Upper lobe of left lung (tissue), 4 donors: ENCODE measurements at regions not wholly inside any gene's neighbourhood (a gene's known extent, or its start where the extent isn't known, plus 50 kb on each side); places are given as distances from the start of the nearest gene placed in this dataset.

Source experiments
- CTCF ChIP-seq, 6 experiments: fragments of 450-650 bp in 4 of 6; fragments of 200-600 bp in 2 of 6; sonication (generic) in 2 of 6; IDR thresholded peaks; one replicate each; pipeline ENCODE4 v1.5.1; 2016 to 2019; ENCODE audit warnings: antibody characterized with exemption in 6 of 6
- EP300 ChIP-seq, 4 donors: sonication (generic); formaldehyde crosslinking; IDR thresholded peaks; one replicate each; pipeline ENCODE4 v1.5.1; 2017; ENCODE audit warnings: antibody characterized with exemption in 4 of 4, control low read depth in 2 of 4
- POLR2A ChIP-seq, 4 donors: fragments of 450-650 bp; IDR thresholded peaks; one replicate each; pipeline ENCODE4 v1.5.1; 2016 to 2017; ENCODE audit warnings: antibody characterized with exemption in 4 of 4, mild to moderate bottlenecking in 2 of 4
- POLR2AphosphoS5 ChIP-seq, 2 donors: sonication (generic); formaldehyde crosslinking; IDR thresholded peaks; one replicate each; pipeline ENCODE4 v1.5.1; 2017; ENCODE audit warnings: antibody characterized with exemption in 2 of 2

GRCh38 chr17:43330876-43331639 lies 67.7 kb upstream of the ARL4D start:
- no peak for TF ChIP-seq POLR2A (IDR thresholded peaks at IDR 0.05)
- no peak for TF ChIP-seq CTCF (IDR thresholded peaks at IDR 0.05)
- TF ChIP-seq POLR2AphosphoS5 (IDR thresholded peaks at IDR 0.05), result no peak
- no peak for TF ChIP-seq EP300 (IDR thresholded peaks at IDR 0.05)
